Activated B cell treated with CpG ODN at 0.5 μM for 24 hours (primary cell): ENCODE measurements at regions not wholly inside any gene's neighbourhood (a gene's known extent, or its start where the extent isn't known, plus 50 kb on each side); places are given as distances from the start of the nearest gene placed in this dataset.

Experiments
- ATAC-seq: fragments of 200-7000 bp; cut with Tn5 transposase; one replicate; pipeline ENCODE4 v1.10.0; 2021; ENCODE audit warnings: low read depth, mild to moderate bottlenecking, moderate library complexity
- CTCF ChIA-PET: fragments of 350-600 bp; sonication (Branson Sonifier 250); formaldehyde crosslinking; loops from one replicate; lab custom pipeline; 2021; ENCODE audit warnings: antibody characterized with exemption; lab: Charles Lee
- POLR2A ChIA-PET: fragments of 350-600 bp; sonication (Branson Sonifier 250); formaldehyde crosslinking; loops from one replicate; lab custom pipeline; 2021; ENCODE audit warnings: antibody characterized with exemption; lab: Charles Lee
- DNase-seq: peaks from one replicate; pipeline ENCODE4 v3.0.0; 2022
- H3K27ac Mint-ChIP-seq: one replicate; pipeline ENCODE4 v1.8.0; 2020; ENCODE audit warnings: mixed read lengths
- H3K27me3 Mint-ChIP-seq: one replicate; pipeline ENCODE4 v1.8.0; 2021; ENCODE audit warnings: mixed read lengths
- H3K36me3 Mint-ChIP-seq: one replicate; pipeline ENCODE4 v1.8.0; 2021; ENCODE audit warnings: low read depth, mixed read lengths
- H3K4me1 Mint-ChIP-seq: one replicate; pipeline ENCODE4 v1.8.0; 2021; ENCODE audit warnings: mixed read lengths
- H3K4me3 Mint-ChIP-seq: one replicate; pipeline ENCODE4 v1.8.0; 2020; ENCODE audit warnings: mild to moderate bottlenecking, mixed read lengths
- H3K9me3 Mint-ChIP-seq: one replicate; pipeline ENCODE4 v1.8.0; 2020; ENCODE audit warnings: mixed read lengths
- intact Hi-C: fragments of 100-400 bp; cut with micrococcal nuclease; formaldehyde crosslinking; loops from one replicate; pipeline ENCODE4 v1.15.1; 2024
- TF ChIP-seq, protein P1 (sequence below): fragments of 200-600 bp; IDR thresholded peaks from one replicate; pipeline ENCODE4 v1.8.0; 2022; ENCODE audit warnings: antibody characterized with exemption, mild to moderate bottlenecking

DNA sequence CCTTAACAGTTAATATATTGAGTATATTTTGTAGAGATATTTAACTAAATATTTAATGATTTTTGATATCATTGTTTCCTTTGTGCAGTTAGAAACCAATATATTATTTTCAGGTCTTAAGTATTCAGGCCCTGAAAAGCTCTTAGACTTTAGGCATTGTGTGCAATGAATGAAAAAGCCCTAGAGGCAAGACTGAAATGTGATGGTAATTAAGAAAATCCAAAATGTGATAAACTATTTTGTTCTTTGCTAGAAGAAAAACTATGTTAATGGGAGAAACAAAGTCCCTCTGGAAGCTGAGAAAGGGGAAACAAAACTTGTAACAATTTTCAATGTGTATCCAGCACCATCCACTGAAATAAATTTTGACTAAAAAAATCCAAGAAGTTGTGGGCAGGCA lies 54.6 kb upstream of the SSR3 start:
- intact Hi-C loops: no loop called here
- TF ChIP-seq, protein P1, sequence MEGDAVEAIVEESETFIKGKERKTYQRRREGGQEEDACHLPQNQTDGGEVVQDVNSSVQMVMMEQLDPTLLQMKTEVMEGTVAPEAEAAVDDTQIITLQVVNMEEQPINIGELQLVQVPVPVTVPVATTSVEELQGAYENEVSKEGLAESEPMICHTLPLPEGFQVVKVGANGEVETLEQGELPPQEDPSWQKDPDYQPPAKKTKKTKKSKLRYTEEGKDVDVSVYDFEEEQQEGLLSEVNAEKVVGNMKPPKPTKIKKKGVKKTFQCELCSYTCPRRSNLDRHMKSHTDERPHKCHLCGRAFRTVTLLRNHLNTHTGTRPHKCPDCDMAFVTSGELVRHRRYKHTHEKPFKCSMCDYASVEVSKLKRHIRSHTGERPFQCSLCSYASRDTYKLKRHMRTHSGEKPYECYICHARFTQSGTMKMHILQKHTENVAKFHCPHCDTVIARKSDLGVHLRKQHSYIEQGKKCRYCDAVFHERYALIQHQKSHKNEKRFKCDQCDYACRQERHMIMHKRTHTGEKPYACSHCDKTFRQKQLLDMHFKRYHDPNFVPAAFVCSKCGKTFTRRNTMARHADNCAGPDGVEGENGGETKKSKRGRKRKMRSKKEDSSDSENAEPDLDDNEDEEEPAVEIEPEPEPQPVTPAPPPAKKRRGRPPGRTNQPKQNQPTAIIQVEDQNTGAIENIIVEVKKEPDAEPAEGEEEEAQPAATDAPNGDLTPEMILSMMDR: no peak
- no peak overlapping the region for H3K4me3 Mint-ChIP-seq
- H3K36me3 Mint-ChIP-seq: no peaks in the 10 kb centered on the region
- ChIA-PET POLR2A (no interaction called here), CTCF (no interaction called here)
- DNase-seq (no peak), ATAC-seq (no peak)
- H3K27ac Mint-ChIP-seq: no peak overlapping the region
- peaks cover 12% of the 10 kb centered on the region for H3K4me1 Mint-ChIP-seq
- no peaks in the 10 kb centered on the region for H3K9me3 Mint-ChIP-seq
- peaks cover 8% of the 10 kb centered on the region for H3K27me3 Mint-ChIP-seq

DNA sequence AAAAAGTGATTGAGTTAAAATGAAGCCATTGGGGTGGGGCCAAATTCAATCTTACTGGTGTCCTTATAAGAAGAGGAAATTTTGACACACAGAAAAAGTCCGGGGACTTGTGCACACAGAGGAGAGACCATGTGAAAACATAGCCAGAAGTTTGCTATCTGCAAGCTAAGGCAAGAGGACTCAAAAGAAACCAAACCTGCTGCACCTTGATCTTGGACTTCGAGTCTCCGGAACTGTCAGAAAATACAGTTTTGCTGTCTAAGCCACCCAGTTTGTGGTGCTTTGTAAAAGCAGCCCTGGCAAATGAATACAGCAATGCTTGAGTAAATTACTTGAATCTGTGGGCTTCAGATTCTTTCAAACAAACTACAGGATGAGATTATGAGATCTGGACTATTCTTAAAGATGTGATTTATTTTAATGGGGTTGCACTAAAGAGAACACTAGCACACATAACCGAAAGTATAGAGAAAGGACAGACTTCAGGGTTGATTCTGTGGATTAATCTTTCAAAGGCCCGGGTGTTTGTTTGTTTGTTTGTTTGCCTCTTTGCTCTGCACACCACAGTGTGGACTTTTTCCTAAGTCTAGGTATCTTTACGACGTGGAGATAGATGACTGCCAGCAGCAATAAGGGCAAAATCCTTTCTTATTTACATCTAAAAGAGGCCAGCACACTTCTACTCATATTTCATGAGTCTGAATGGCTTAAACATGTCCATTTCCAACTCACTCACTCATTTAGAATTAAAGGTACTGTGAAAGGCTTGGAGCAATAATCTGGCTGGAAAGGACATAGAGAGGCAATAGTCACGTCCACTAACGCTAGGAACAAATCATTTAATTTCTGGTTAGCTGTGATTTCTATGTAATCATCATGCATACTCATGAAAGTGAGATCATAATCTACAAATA lies 53.9 kb upstream of the SSR3 start:
- Mint-ChIP-seq H3K4me3 (no peak overlapping the region), H3K36me3 (no peaks in the 10 kb centered on the region), H3K27ac (no peak overlapping the region), H3K9me3 (no peaks in the 10 kb centered on the region), H3K4me1 (peaks cover 12% of the 10 kb centered on the region), H3K27me3 (peaks cover 8% of the 10 kb centered on the region)
- TF ChIP-seq, protein P1: no peak
- no peak for ATAC-seq
- DNase-seq: no peak
- intact Hi-C loops: no loop called here
- ChIA-PET CTCF (no interaction called here), POLR2A (no interaction called here)

DNA sequence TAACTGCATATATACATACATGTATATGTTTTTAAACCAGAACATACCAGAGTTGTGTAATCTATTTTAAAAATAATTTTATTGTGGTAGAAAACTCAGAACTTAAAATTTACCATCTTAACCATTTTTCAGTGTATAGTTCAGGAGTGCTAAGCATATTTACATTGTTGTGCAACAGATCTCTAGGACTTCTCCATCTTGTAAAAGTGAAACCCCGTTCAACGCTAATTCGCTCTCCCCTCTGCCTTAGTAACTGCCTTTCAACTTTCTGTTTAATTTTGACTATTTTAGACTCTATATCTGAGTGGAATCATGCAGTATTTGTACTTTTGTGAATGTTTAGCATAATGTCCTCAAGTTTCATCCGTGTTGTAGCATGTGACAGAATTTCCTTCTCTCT lies 51.8 kb upstream of the SSR3 start:
- ATAC-seq: no peak
- Mint-ChIP-seq H3K27ac (no peak overlapping the region), H3K4me3 (peak overlapping the region; percentile 70), H3K27me3 (peaks cover 8% of the 10 kb centered on the region), H3K36me3 (no peaks in the 10 kb centered on the region), H3K9me3 (no peaks in the 10 kb centered on the region), H3K4me1 (peaks cover 12% of the 10 kb centered on the region)
- no peak for DNase-seq
- TF ChIP-seq, protein P1: no peak
- intact Hi-C loops: no loop called here
- ChIA-PET CTCF (no interaction called here), POLR2A (interaction anchor here (1.6 kb wide), 1 partner anchor 51 kb away, joined by 3 read pairs; the partner anchor contains the start of gene SSR3)

DNA sequence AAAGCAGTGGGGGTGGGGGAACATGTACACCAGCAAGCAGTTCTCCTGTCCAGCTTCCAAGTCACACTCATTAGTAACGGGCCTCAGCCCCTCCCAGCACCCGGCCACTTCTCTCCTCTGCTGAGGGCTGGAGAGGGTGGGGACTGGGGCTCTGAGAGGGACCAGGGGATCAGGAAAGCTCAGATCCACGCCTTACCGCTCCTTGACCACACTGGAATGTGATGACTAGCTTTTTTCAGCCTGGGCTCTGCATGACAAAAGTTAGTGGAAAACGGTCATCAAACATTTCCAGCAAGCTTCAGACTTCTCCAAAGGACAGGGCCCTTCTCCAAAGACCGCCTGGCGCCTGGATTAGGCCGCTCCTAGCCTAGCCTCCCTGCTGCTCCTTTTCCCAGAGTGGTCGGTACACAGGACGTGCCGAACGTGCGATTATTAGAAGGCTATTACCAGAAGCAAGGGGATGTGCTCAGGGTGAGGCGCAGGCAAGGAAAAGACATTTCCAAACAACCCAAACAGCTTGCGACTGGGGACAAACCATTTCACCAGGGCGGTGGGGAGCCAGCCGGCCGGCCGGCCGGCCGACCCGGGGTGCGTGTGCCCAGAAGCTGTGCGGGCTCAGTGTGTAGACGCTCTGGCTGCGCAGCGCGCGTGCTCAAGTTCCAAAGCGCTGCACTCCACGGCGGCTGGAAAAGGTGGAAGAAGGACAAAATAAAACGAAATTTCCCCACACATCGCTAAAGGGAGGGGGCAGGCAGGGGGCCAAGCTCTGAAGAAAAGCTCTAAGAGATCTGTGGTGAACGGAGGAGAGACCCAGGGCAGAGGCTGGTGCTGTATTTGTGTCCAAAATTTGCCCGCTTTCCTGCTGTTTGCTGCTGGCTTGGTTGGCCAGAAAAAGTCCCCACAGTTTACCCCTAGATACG lies 51.0 kb upstream of the SSR3 start:
- Mint-ChIP-seq H3K27me3 (peaks cover 8% of the 10 kb centered on the region), H3K4me3 (peak overlapping the region; percentile 83), H3K4me1 (peaks cover 12% of the 10 kb centered on the region), H3K36me3 (no peaks in the 10 kb centered on the region), H3K9me3 (no peaks in the 10 kb centered on the region), H3K27ac (no peak overlapping the region)
- POLR2A ChIA-PET: interaction anchor here (1.6 kb wide), 1 partner anchor 50 kb away, joined by 3 read pairs; the partner anchor contains the start of gene SSR3
- ATAC-seq: no peak
- no peak for DNase-seq
- intact Hi-C loops: no loop called here
- CTCF ChIA-PET: no interaction called here
- TF ChIP-seq, protein P1: no peak
